Liver (tissue), 8 donors: ENCODE measurements at regions not wholly inside any gene's neighbourhood (a gene's known extent, or its start where the extent isn't known, plus 50 kb on each side); places are given as distances from the start of the nearest gene placed in this dataset.

Experiments
- DNase-seq: peaks from one replicate; pipeline ENCODE4 v3.0.0-alpha.2; 2017; ENCODE audit warnings: low spot score
- H3K27ac ChIP-seq, 2 donors: one replicate each; pipeline ENCODE4 v1.7.0; 2013; ENCODE audit warnings: inconsistent platforms in 2 of 2, low read length in 2 of 2, control low read depth in 1 of 2, low read depth in 1 of 2, mild to moderate bottlenecking in 1 of 2
- H3K27me3 ChIP-seq, 4 donors: one replicate each; pipeline versions ENCODE4 v1.6.1 to v1.7.0; 2013; ENCODE audit warnings: low read length in 3 of 4, inconsistent platforms in 1 of 4, mild to moderate bottlenecking in 1 of 4, moderate library complexity in 1 of 4; ENCODE audit not compliant: control insufficient read depth in 4 of 4, insufficient read depth in 4 of 4
- H3K36me3 ChIP-seq, 4 donors: one replicate each; pipeline versions ENCODE4 v1.6.1 to v1.7.0; 2013; ENCODE audit warnings: low read length in 3 of 4, mild to moderate bottlenecking in 3 of 4, low read depth in 1 of 4, moderate library complexity in 1 of 4; ENCODE audit not compliant: control insufficient read depth in 4 of 4, insufficient read depth in 3 of 4
- H3K4me1 ChIP-seq, 4 donors: one replicate each; pipeline versions ENCODE4 v1.6.1 to v1.7.0; 2013; ENCODE audit warnings: low read length in 3 of 4, mild to moderate bottlenecking in 3 of 4, moderate library complexity in 1 of 4; ENCODE audit not compliant: control insufficient read depth in 4 of 4, insufficient read depth in 4 of 4
- H3K4me3 ChIP-seq, 3 donors: one replicate each; pipeline versions ENCODE4 v1.6.1 to v1.7.0; 2013; ENCODE audit warnings: low read length in 3 of 3, control low read depth in 1 of 3, low read depth in 1 of 3, mild to moderate bottlenecking in 1 of 3
- H3K9ac ChIP-seq, 2 donors: one replicate each; pipeline ENCODE4 v1.7.0; 2013; ENCODE audit warnings: low read length in 2 of 2, mild to moderate bottlenecking in 2 of 2, moderate library complexity in 2 of 2, control low read depth in 1 of 2, low read depth in 1 of 2
- H3K9me3 ChIP-seq, 4 donors: one replicate each; pipeline versions ENCODE4 v1.6.1 to v1.7.0; 2013; ENCODE audit warnings: low read length in 3 of 4; ENCODE audit not compliant: control insufficient read depth in 4 of 4
- ATF3 ChIP-seq: IDR thresholded peaks from 2 replicates; pipeline ENCODE4 v1.6.1; 2016; ENCODE audit warnings: antibody characterized with exemption
- CTCF ChIP-seq: fragments of 150-350 bp; IDR thresholded peaks from 2 replicates; pipeline ENCODE4 v1.5.1; 2017; ENCODE audit warnings: improper control_type of control experiment, low read depth, low read length; ENCODE audit not compliant: missing input control
- EGR1 ChIP-seq, 2 donors: IDR thresholded peaks; 2 replicates each; pipeline ENCODE4 v1.6.1; 2016 to 2018; ENCODE audit warnings: antibody characterized with exemption in 2 of 2, low read depth in 2 of 2
- FOXA1 ChIP-seq: IDR thresholded peaks from 2 replicates; pipeline ENCODE4 v1.6.1; 2016; ENCODE audit warnings: antibody characterized with exemption
- FOXA2 ChIP-seq: IDR thresholded peaks from 2 replicates; pipeline ENCODE4 v1.6.1; 2016; ENCODE audit warnings: antibody characterized with exemption
- GABPA ChIP-seq, 2 donors: IDR thresholded peaks in 1 of 2; conservative IDR thresholded peaks in 1 of 2; 2 replicates each; pipeline ENCODE4 v1.6.1; 2016; ENCODE audit warnings: antibody characterized with exemption in 2 of 2, mild to moderate bottlenecking in 1 of 2, moderate library complexity in 1 of 2
- HNF4A ChIP-seq, 2 donors: conservative IDR thresholded peaks; 2 replicates each; pipeline ENCODE4 v1.6.1; 2016; ENCODE audit warnings: antibody characterized with exemption in 2 of 2, mild to moderate bottlenecking in 2 of 2
- HNF4G ChIP-seq: IDR thresholded peaks from 2 replicates; pipeline ENCODE4 v1.6.1; 2016; ENCODE audit warnings: antibody characterized with exemption
- MAX ChIP-seq: IDR thresholded peaks from 2 replicates; pipeline ENCODE4 v1.6.1; 2016; ENCODE audit warnings: antibody characterized with exemption
- NR2F2 ChIP-seq: IDR thresholded peaks from 2 replicates; pipeline ENCODE4 v1.6.1; 2016; ENCODE audit warnings: antibody characterized with exemption
- RAD21 ChIP-seq, 2 donors: IDR thresholded peaks; 2 replicates each; pipeline ENCODE4 v1.6.1; 2016; ENCODE audit warnings: antibody characterized with exemption in 2 of 2, mild to moderate bottlenecking in 2 of 2
- REST ChIP-seq: IDR thresholded peaks from 2 replicates; pipeline ENCODE4 v1.6.1; 2016; ENCODE audit warnings: antibody characterized with exemption, mild to moderate bottlenecking
- RXRA ChIP-seq, 2 donors: IDR thresholded peaks; 2 replicates each; pipeline ENCODE4 v1.6.1; 2017 to 2018; ENCODE audit warnings: antibody characterized with exemption in 2 of 2, mild to moderate bottlenecking in 1 of 2
- TAF1 ChIP-seq: conservative IDR thresholded peaks from 2 replicates; pipeline ENCODE4 v1.6.1; 2016; ENCODE audit warnings: antibody characterized with exemption, mild to moderate bottlenecking
- YY1 ChIP-seq: IDR thresholded peaks from 2 replicates; pipeline ENCODE4 v1.6.1; 2016; ENCODE audit warnings: antibody characterized with exemption, mild to moderate bottlenecking
- ZBTB33 ChIP-seq: IDR thresholded peaks from 2 replicates; pipeline ENCODE4 v1.6.1; 2016; ENCODE audit warnings: antibody characterized with exemption
- WGBS: extraction: QIAGEN DNeasy Blood & Tissue Kit; methylation state at CpG from one replicate; pipeline ENCODE4 v1.1.7; 2013; 5-methylcytosine and 5-hydroxymethylcytosine counted together
- donor health status: healthy.
- donor health status: healthy.
- donor health status: healthy.
- donor health status: healthy.
- donor health status: healthy.

GRCh38 chr14:63800083-63800482 lies 52.7 kb upstream of the SYNE2 start:
- 69% methylated on average over 2 of the region's 2 CpGs for WGBS
- peak overlapping the region in 1 of 3 donors; percentile 45 for H3K4me3 ChIP-seq
- H3K27me3 ChIP-seq = no peaks in the 10 kb centered on the region
- H3K9ac ChIP-seq = no peak overlapping the region
- no peaks in the 10 kb centered on the region for H3K9me3 ChIP-seq
- no peak overlapping the region for H3K27ac ChIP-seq
- H3K4me1 ChIP-seq = peaks cover 0 to 4% (median 0%) of the 10 kb centered on the region in 4 donors
- H3K36me3 ChIP-seq = no peaks in the 10 kb centered on the region
- DNase-seq = no peak
- TF ChIP-seq RXRA (IDR thresholded peaks at IDR 0.05) (no peak), ZBTB33 (no peak), EGR1 (IDR thresholded peaks at IDR 0.05; ENCODE audit: low read depth in 2 of 2) (no peak), YY1 (no peak), MAX (no peak), FOXA2 (no peak), GABPA (IDR thresholded peaks at IDR 0.05 in 1 of 2, conservative IDR thresholded peaks at IDR 0.05 in 1 of 2) (no peak), RAD21 (IDR thresholded peaks at IDR 0.05) (no peak), TAF1 (no peak), ATF3 (no peak), FOXA1 (no peak), NR2F2 (no peak), CTCF (no peak), REST (no peak), HNF4A (conservative IDR thresholded peaks at IDR 0.05) (no peak), HNF4G (no peak)
